Left ventricle myocardium inferior (tissue), 1 donor: ENCODE measurements at regions not wholly inside any gene's neighbourhood (a gene's known extent, or its start where the extent isn't known, plus 50 kb on each side); places are given as distances from the start of the nearest gene placed in this dataset.

ENCODE experiments used
- DNase-seq: peaks from one replicate; pipeline ENCODE4 v3.0.0-alpha.2; 2020
- H3K27ac ChIP-seq: fragments of 200-600 bp; replicated peaks from 2 replicates; pipeline ENCODE4 v1.8.0; 2021
- H3K27me3 ChIP-seq: fragments of 200-600 bp; 2 replicates; pipeline ENCODE4 v1.8.0; 2021; ENCODE audit warnings: low read depth
- H3K36me3 ChIP-seq: fragments of 200-600 bp; 2 replicates; pipeline ENCODE4 v1.8.0; 2021
- H3K4me1 ChIP-seq: fragments of 200-600 bp; 2 replicates; pipeline ENCODE4 v1.8.0; 2021
- H3K4me3 ChIP-seq: fragments of 200-600 bp; 2 replicates; pipeline ENCODE4 v1.8.0; 2021; ENCODE audit warnings: mild to moderate bottlenecking, moderate library complexity
- H3K9me3 ChIP-seq: fragments of 200-600 bp; replicated peaks from 2 replicates; pipeline ENCODE4 v1.8.0; 2021
- intact Hi-C: fragments of 100-400 bp; cut with micrococcal nuclease; formaldehyde crosslinking; loops from one replicate; pipeline ENCODE4 v1.11.0; 2022
- TF ChIP-seq, protein P1 (sequence below): fragments of 200-600 bp; IDR thresholded peaks from 2 replicates; pipeline ENCODE4 v1.8.0; 2021; ENCODE audit warnings: antibody characterized with exemption, mild to moderate bottlenecking, borderline replicate concordance
- donor health status: DM: no; HTN: yes; CAD: no; lungs with severe emphysema.

DNA sequence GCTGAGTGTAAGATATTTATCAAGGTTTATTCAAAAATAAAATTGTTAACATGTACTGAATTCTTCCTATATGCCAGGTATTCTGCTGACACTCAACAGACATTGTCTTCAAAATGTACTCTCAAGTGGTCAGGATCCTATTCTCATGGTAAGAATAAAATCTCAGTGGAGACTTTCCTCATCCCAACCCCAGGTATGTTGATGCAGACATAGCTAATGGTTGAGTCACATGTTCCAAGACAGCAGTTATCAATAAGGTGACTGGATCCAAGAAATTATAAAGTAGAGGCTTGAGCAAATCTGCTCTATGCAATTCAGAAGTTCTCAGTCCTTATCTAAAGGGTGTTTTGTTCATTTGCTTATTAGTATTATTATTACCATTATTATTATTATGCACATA, 115.2 kb upstream of the GABRA2 start:
- DNase-seq, result no peak
- Histone ChIP-seq H3K9me3 (no peaks in the 10 kb centered on the region), H3K4me3 (no peak overlapping the region), H3K36me3 (no peaks in the 10 kb centered on the region), H3K27me3 (no peaks in the 10 kb centered on the region), H3K27ac (no peak overlapping the region), H3K4me1 (no peaks in the 10 kb centered on the region)
- intact Hi-C loops, result no loop called here
- TF ChIP-seq, protein P1, sequence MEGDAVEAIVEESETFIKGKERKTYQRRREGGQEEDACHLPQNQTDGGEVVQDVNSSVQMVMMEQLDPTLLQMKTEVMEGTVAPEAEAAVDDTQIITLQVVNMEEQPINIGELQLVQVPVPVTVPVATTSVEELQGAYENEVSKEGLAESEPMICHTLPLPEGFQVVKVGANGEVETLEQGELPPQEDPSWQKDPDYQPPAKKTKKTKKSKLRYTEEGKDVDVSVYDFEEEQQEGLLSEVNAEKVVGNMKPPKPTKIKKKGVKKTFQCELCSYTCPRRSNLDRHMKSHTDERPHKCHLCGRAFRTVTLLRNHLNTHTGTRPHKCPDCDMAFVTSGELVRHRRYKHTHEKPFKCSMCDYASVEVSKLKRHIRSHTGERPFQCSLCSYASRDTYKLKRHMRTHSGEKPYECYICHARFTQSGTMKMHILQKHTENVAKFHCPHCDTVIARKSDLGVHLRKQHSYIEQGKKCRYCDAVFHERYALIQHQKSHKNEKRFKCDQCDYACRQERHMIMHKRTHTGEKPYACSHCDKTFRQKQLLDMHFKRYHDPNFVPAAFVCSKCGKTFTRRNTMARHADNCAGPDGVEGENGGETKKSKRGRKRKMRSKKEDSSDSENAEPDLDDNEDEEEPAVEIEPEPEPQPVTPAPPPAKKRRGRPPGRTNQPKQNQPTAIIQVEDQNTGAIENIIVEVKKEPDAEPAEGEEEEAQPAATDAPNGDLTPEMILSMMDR, result no peak

DNA sequence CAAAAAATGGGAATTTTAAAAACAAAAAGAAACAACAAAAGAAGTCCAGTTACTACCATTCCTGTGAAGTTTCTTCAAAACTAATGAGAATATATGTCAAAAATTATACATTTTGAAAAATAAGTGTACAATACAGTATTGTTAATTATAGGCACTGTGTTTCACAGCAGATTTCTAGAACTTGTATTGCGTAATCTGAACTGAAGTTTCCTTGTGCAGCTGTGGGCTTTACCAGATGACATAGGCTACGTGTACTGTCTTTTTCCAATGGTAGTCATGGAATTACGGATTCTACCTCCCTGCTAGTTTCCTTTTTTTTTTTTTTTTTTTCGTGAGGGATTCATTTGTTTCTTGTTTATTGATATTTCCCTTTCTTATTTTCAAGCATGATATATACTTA, 113.8 kb upstream of the GABRA2 start:
- H3K27me3 ChIP-seq, result no peaks in the 10 kb centered on the region
- TF ChIP-seq, protein P1, result no peak
- intact Hi-C loops, result no loop called here
- no peaks in the 10 kb centered on the region for H3K36me3 ChIP-seq
- no peak for DNase-seq
- H3K4me1 ChIP-seq, result no peaks in the 10 kb centered on the region
- no peaks in the 10 kb centered on the region for H3K9me3 ChIP-seq
- H3K4me3 ChIP-seq, result no peak overlapping the region
- no peak overlapping the region for H3K27ac ChIP-seq

DNA sequence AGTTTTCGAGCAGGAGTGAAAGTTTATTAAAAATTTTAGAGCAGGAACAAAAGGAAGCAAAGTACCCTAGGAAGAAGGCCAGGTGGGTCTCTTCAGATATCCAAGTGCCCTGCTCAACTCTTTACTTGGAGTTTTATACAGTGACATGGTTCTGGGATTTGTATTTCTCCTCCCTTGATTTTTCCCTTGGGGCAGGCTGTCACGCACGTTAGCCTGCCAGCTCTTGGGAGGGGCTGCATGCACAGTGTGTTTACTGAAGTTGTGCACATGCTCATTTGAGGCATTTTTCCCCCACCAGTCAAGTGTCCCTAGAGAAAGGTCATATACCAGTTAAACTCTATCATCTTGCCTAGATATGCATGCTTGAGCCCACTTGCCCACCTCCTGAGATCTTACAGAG, 102.5 kb upstream of the GABRA2 start:
- Histone ChIP-seq H3K27me3 (no peaks in the 10 kb centered on the region), H3K27ac (no peak overlapping the region), H3K4me3 (no peak overlapping the region), H3K4me1 (no peaks in the 10 kb centered on the region), H3K36me3 (no peaks in the 10 kb centered on the region), H3K9me3 (no peaks in the 10 kb centered on the region)
- intact Hi-C loops, result no loop called here
- TF ChIP-seq, protein P1, result no peak
- DNase-seq, result no peak

DNA sequence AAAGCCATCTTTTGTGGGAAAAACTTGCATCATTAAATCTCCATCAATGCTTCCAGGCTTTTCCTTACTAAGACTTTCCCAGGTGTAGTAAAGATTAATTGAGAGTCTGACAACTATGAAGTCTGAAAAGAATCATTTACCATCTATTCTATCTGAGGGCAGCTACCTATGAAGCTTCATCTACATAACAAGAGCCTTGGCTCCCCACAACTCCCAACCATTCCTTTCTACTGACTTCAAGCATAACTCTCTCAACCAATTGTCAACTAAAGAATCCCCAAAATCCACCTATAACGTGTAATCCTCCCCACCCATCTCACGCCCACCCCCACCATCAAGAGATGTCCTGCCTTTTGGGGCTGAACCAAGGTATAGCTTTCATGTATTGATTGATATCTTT, 101.5 kb upstream of the GABRA2 start:
- intact Hi-C loops, result no loop called here
- TF ChIP-seq, protein P1, result no peak
- H3K36me3 ChIP-seq, result no peaks in the 10 kb centered on the region
- H3K4me1 ChIP-seq, result no peaks in the 10 kb centered on the region
- H3K9me3 ChIP-seq, result no peaks in the 10 kb centered on the region
- no peak for DNase-seq
- H3K4me3 ChIP-seq, result no peak overlapping the region
- H3K27me3 ChIP-seq, result no peaks in the 10 kb centered on the region
- no peak overlapping the region for H3K27ac ChIP-seq

DNA sequence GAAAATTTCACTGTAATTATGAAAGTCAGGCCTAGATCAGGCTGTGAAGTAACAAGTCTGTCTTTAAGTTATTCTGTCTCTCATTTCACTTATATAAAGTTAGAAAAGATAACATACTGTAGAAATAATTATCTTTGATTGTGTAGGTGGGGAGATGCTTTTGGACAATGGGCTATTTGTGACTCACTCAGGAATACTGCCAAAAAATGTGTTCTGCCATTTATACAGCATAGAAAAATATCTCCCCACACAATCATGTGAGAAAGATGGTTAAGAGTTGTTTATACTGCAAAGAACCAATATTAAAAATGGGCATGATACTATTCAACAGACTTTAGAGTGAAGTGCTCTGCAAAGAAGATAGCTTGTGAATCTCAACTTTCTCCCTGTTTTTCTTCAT, 95.0 kb upstream of the GABRA2 start:
- intact Hi-C loops, result no loop called here
- H3K36me3 ChIP-seq, result no peaks in the 10 kb centered on the region
- no peak overlapping the region for H3K4me3 ChIP-seq
- no peak for DNase-seq
- H3K9me3 ChIP-seq, result no peaks in the 10 kb centered on the region
- TF ChIP-seq, protein P1, result no peak
- no peak overlapping the region for H3K27ac ChIP-seq
- no peaks in the 10 kb centered on the region for H3K4me1 ChIP-seq
- no peaks in the 10 kb centered on the region for H3K27me3 ChIP-seq

DNA sequence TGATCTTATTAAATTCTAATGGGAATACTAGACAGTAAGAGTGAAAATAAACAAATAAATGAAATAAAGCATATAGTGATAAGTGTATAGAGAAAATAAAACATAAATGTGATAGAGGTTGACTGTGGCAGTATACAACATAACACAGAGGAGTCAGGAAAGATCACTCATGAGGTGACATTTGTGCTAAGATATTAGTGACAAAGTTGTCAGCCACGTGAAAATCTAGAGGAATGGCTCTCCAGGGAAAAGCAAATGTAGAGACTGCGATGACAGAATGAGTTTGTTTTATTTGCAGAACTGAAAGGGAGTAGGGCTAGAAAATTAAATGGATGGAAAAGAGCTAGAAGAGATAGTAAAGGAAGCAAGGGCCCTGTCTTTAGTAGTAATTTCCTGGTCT, 72.8 kb upstream of the GABRA2 start:
- TF ChIP-seq, protein P1, result no peak
- no peak overlapping the region for H3K4me3 ChIP-seq
- intact Hi-C loops, result no loop called here
- H3K27me3 ChIP-seq, result no peaks in the 10 kb centered on the region
- H3K36me3 ChIP-seq, result no peaks in the 10 kb centered on the region
- H3K4me1 ChIP-seq, result no peaks in the 10 kb centered on the region
- no peak overlapping the region for H3K27ac ChIP-seq
- no peak for DNase-seq
- peaks cover 58% of the 10 kb centered on the region for H3K9me3 ChIP-seq
